Embryonic facial prominence (tissue), 1 donor: ENCODE measurements at regions not wholly inside any gene's neighbourhood (a gene's known extent, or its start where the extent isn't known, plus 50 kb on each side); places are given as distances from the start of the nearest gene placed in this dataset.
"Not testable (repeated sequence)": the region's sequence is repeated elsewhere in the genome, so short reads cannot be mapped to it uniquely, and the experiment has no call there.

Experiments
- DNase-seq: peaks from one replicate; pipeline ENCODE4 v3.0.0-alpha.2; 2016; ENCODE audit errors: extremely low spot score

- DNase-seq, result no peak
Measured at GRCh38 chr12:126436041-126436440, 1370.8 kb downstream of the AACS start.

GRCh38 chr12:126437934-126438333 is 1372.7 kb downstream of the AACS start:
- no peak for DNase-seq

- DNase-seq, result no peak
Measured at GRCh38 chr12:126443977-126444376, 1378.7 kb downstream of the AACS start.

- DNase-seq, result no peak
Measured at GRCh38 chr12:126447346-126447745, 1382.1 kb downstream of the AACS start.

GRCh38 chr12:126451809-126452208 is 1386.6 kb downstream of the AACS start:
- DNase-seq, result no peak

- DNase-seq, result not testable (repeated sequence)
Measured at GRCh38 chr12:126452686-126453085, 1387.5 kb downstream of the AACS start.

GRCh38 chr12:126454581-126454980 is 1389.3 kb downstream of the AACS start:
- no peak for DNase-seq

GRCh38 chr12:126457776-126458175 is 1392.5 kb downstream of the AACS start:
- no peak for DNase-seq

GRCh38 chr12:126464153-126464552 is 1398.9 kb downstream of the AACS start:
- no peak for DNase-seq

GRCh38 chr12:126469211-126469610 is 1404.0 kb downstream of the AACS start:
- DNase-seq, result no peak

GRCh38 chr12:126474703-126475102 is 1409.5 kb downstream of the AACS start:
- no peak for DNase-seq

GRCh38 chr12:126480451-126480850 is 1415.2 kb downstream of the AACS start:
- DNase-seq, result no peak

- DNase-seq, result no peak
Measured at GRCh38 chr12:126481688-126482087, 1416.5 kb downstream of the AACS start.

- DNase-seq, result no peak
Measured at GRCh38 chr12:126482238-126482889, 1417.1 kb downstream of the AACS start.

GRCh38 chr12:126483145-126484068 is 1418.2 kb downstream of the AACS start:
- DNase-seq, result no peak

GRCh38 chr12:126487431-126487980 is 1422.3 kb downstream of the AACS start:
- DNase-seq, result no peak

- DNase-seq, result no peak
Measured at GRCh38 chr12:126488806-126489205, 1423.6 kb downstream of the AACS start.

GRCh38 chr12:126492181-126492580 is 1426.9 kb downstream of the AACS start:
- no peak for DNase-seq

GRCh38 chr12:126493366-126494108 is 1428.3 kb downstream of the AACS start:
- no peak for DNase-seq

- DNase-seq, result no peak
Measured at GRCh38 chr12:126496201-126496600, 1431.0 kb downstream of the AACS start.

- DNase-seq, result no peak
Measured at GRCh38 chr12:126506426-126507182, 1441.4 kb downstream of the AACS start.
